ENCODE measurements at regions not wholly inside any gene's neighbourhood (a gene's known extent, or its start where the extent isn't known, plus 50 kb on each side); places are given as distances from the start of the nearest gene placed in this dataset.

- no peak overlapping the region for H3K27ac Mint-ChIP-seq
- 86 to 96% methylated on average over 1 of the region's 1 CpG for WGBS, 2 experiments (ENCODE audit: insufficient coverage in 1 of 2, insufficient read length in 1 of 2)
- no peaks in the 10 kb centered on the region for H3K36me3 Mint-ChIP-seq (ENCODE audit: low read depth)
Observed at GRCh38 chr5:165325221-165325620, 1819.8 kb downstream of the MAT2B start.

GRCh38 chr5:165327631-165328030 lies 1822.2 kb downstream of the MAT2B start:
- Histone ChIP-seq H3K9ac (ENCODE audit: extremely low read depth, low read length, poor library complexity, severe bottlenecking) (no peak overlapping the region), H3K9me3 (ENCODE audit: control insufficient read depth, low read length) (no peaks in the 10 kb centered on the region), H3K4me1 (ENCODE audit: control insufficient read depth, insufficient read depth, low read length) (no peaks in the 10 kb centered on the region), H3K27ac (ENCODE audit: low read depth, low read length) (no peak overlapping the region), H3K27me3 (ENCODE audit: control insufficient read depth, insufficient read depth, low read length, poor library complexity, severe bottlenecking) (no peaks in the 10 kb centered on the region), H3K36me3 (ENCODE audit: control insufficient read depth, insufficient read depth, low read length) (no peaks in the 10 kb centered on the region), H3K4me3 (ENCODE audit: low read length) (no peak overlapping the region)
- Mint-ChIP-seq H3K4me1 (peaks cover 2% of the 10 kb centered on the region), H3K27ac (no peak overlapping the region), H3K9me3 (no peaks in the 10 kb centered on the region), H3K36me3 (ENCODE audit: low read depth) (no peaks in the 10 kb centered on the region), H3K27me3 (ENCODE audit: insufficient read depth) (no peaks in the 10 kb centered on the region), H3K4me3 (no peak overlapping the region)
- no peak for DNase-seq
- TF ChIP-seq CTCF (conservative IDR thresholded peaks at IDR 0.05), result no peak
- 93 to 100% methylated on average over 2 of the region's 2 CpGs for WGBS, 2 experiments (ENCODE audit: insufficient coverage in 1 of 2, insufficient read length in 1 of 2)

More at GRCh38 chr5:165325221-165325620, 1819.8 kb downstream of the MAT2B start:
- H3K27me3 Mint-ChIP-seq (ENCODE audit: insufficient read depth), result no peaks in the 10 kb centered on the region
- no peaks in the 10 kb centered on the region for H3K36me3 ChIP-seq (ENCODE audit: control insufficient read depth, insufficient read depth, low read length)
- no peak for DNase-seq
- no peaks in the 10 kb centered on the region for H3K9me3 ChIP-seq (ENCODE audit: control insufficient read depth, low read length)
- no peaks in the 10 kb centered on the region for H3K4me1 ChIP-seq (ENCODE audit: control insufficient read depth, insufficient read depth, low read length)
- H3K9ac ChIP-seq (ENCODE audit: extremely low read depth, low read length, poor library complexity, severe bottlenecking), result no peak overlapping the region
- H3K4me3 ChIP-seq (ENCODE audit: low read length), result no peak overlapping the region
- no peak overlapping the region for H3K27ac ChIP-seq (ENCODE audit: low read depth, low read length)
- H3K9me3 Mint-ChIP-seq, result no peaks in the 10 kb centered on the region
- no peak overlapping the region for H3K4me3 Mint-ChIP-seq
- H3K27me3 ChIP-seq (ENCODE audit: control insufficient read depth, insufficient read depth, low read length, poor library complexity, severe bottlenecking), result no peaks in the 10 kb centered on the region
- peaks cover 2% of the 10 kb centered on the region for H3K4me1 Mint-ChIP-seq
- TF ChIP-seq CTCF (conservative IDR thresholded peaks at IDR 0.05), result no peak

- H3K4me3 Mint-ChIP-seq, result no peak overlapping the region
- no peaks in the 10 kb centered on the region for H3K9me3 Mint-ChIP-seq
- Histone ChIP-seq H3K36me3 (ENCODE audit: control insufficient read depth, insufficient read depth, low read length) (no peaks in the 10 kb centered on the region), H3K4me1 (ENCODE audit: control insufficient read depth, insufficient read depth, low read length) (no peaks in the 10 kb centered on the region), H3K9me3 (ENCODE audit: control insufficient read depth, low read length) (no peaks in the 10 kb centered on the region), H3K9ac (ENCODE audit: extremely low read depth, low read length, poor library complexity, severe bottlenecking) (no peak overlapping the region), H3K27ac (ENCODE audit: low read depth, low read length) (no peak overlapping the region), H3K27me3 (ENCODE audit: control insufficient read depth, insufficient read depth, low read length, poor library complexity, severe bottlenecking) (no peaks in the 10 kb centered on the region), H3K4me3 (ENCODE audit: low read length) (no peak overlapping the region)
- no peak overlapping the region for H3K27ac Mint-ChIP-seq
- H3K36me3 Mint-ChIP-seq (ENCODE audit: low read depth), result no peaks in the 10 kb centered on the region
- no peak for DNase-seq
- peaks cover 2% of the 10 kb centered on the region for H3K4me1 Mint-ChIP-seq
- no peaks in the 10 kb centered on the region for H3K27me3 Mint-ChIP-seq (ENCODE audit: insufficient read depth)
- no peak for TF ChIP-seq CTCF (conservative IDR thresholded peaks at IDR 0.05)
Observed at GRCh38 chr5:165328846-165329245, 1823.4 kb downstream of the MAT2B start.

All from endodermal cell (in vitro differentiated cells).